ENCODE measurements at regions not wholly inside any gene's neighbourhood (a gene's known extent, or its start where the extent isn't known, plus 50 kb on each side); places are given as distances from the start of the nearest gene placed in this dataset.

GRCh38 chr12:105573574-105573973, 243.1 kb downstream of the C12orf75 start:
- Histone ChIP-seq H2AFZ (ENCODE audit: low read length) (no peak overlapping the region), H3K27me3 (ENCODE audit: control insufficient read depth in 1 of 2, insufficient read depth in 2 of 2, low read length in 2 of 2) (no peaks in the 10 kb centered on the region), H3K27ac (ENCODE audit: extremely low read length, insufficient read depth, low read length) (no peak overlapping the region), H3K79me2 (ENCODE audit: insufficient read depth, low read length) (no peaks in the 10 kb centered on the region), H3K9me3 (ENCODE audit: low read length) (no peaks in the 10 kb centered on the region), H3K36me3 (replicated peaks in 1 of 2; ENCODE audit: control insufficient read depth in 1 of 2, insufficient read depth in 2 of 2, low read length in 2 of 2) (no peaks in the 10 kb centered on the region), H3K4me1 (ENCODE audit: insufficient read depth, low read length) (no peaks in the 10 kb centered on the region), H3K4me2 (ENCODE audit: low read depth, low read length) (no peak overlapping the region), H4K20me1 (ENCODE audit: insufficient read depth, low read length) (no peaks in the 10 kb centered on the region), H3K4me3 (replicated peaks in 1 of 3; ENCODE audit: insufficient read depth in 1 of 3, low read depth in 2 of 3, low read length in 3 of 3) (no peak overlapping the region), H3K9ac (ENCODE audit: insufficient read depth, low read depth, low read length) (no peak overlapping the region)
- ChIA-PET CTCF (ENCODE audit: low intra/inter-chr PET ratio, low total read pairs) (no interaction called here), POLR2A (no interaction called here)
- DNase-seq (ENCODE audit: low spot score) = no peak
- BruUV-seq (replicated peaks) = no TSS peak
- 4% methylated on average over 3 of the region's 3 CpGs for WGBS (ENCODE audit: low lambda C conversion rate)
- FAIRE-seq = no peak
- intact Hi-C loops (cut with micrococcal nuclease; ENCODE audit: unreplicated experiment) = no loop called here
- TF ChIP-seq ASH2L (IDR thresholded peaks at IDR 0.05; ENCODE audit: insufficient read length, low read depth, low read length) = no peak
- TF ChIP-seq ZNF782 (CRISPR knock-in tag; IDR thresholded peaks at IDR 0.05; ENCODE audit: borderline replicate concordance) = no peak
- no peak for TF ChIP-seq ZGPAT (CRISPR knock-in tag; IDR thresholded peaks at IDR 0.05)
- TF ChIP-seq MTA3 (CRISPR knock-in tag; IDR thresholded peaks at IDR 0.05) = no peak
- TF ChIP-seq SETDB1 (CRISPR knock-in tag; IDR thresholded peaks at IDR 0.05; ENCODE audit: borderline replicate concordance) = no peak
- TF ChIP-seq NFATC3 (CRISPR knock-in tag; IDR thresholded peaks at IDR 0.05) = no peak
- no peak for TF ChIP-seq GPBP1L1 (CRISPR knock-in tag; IDR thresholded peaks at IDR 0.05)
- TF ChIP-seq ISX (CRISPR knock-in tag; conservative IDR thresholded peaks at IDR 0.05) = no peak
- no peak for TF ChIP-seq ZNF17 (CRISPR knock-in tag; IDR thresholded peaks at IDR 0.05)
- no peak for TF ChIP-seq ZNF280D (CRISPR knock-in tag; IDR thresholded peaks at IDR 0.05)
- no peak for TF ChIP-seq ZNF512 (CRISPR knock-in tag; IDR thresholded peaks at IDR 0.05)
- no peak for TF ChIP-seq TIGD3 (CRISPR knock-in tag; IDR thresholded peaks at IDR 0.05; ENCODE audit: borderline replicate concordance)
- TF ChIP-seq FOXA1 (IDR thresholded peaks at IDR 0.05) = no peak
- no peak for TF ChIP-seq FOXA1 (CRISPR knock-in tag; IDR thresholded peaks at IDR 0.05)
- no peak for TF ChIP-seq SCMH1 (CRISPR knock-in tag; IDR thresholded peaks at IDR 0.05; ENCODE audit: borderline replicate concordance)
- in situ Hi-C loops (cut with HindIII; ENCODE audit: extremely low pct_ligation_motif_present, low pct_unique_long_range_greater_than_20kb) = no loop called here
- ATAC-seq = no peak
